Dendritic cell treated with granulocyte-macrophage colony-stimulating factor and Interleukin-4, amounts not matched to agents 40 ng/mL and 50 ng/mL, for 4 days (primary cell): ENCODE measurements at regions not wholly inside any gene's neighbourhood (a gene's known extent, or its start where the extent isn't known, plus 50 kb on each side); places are given as distances from the start of the nearest gene placed in this dataset.

Experiments used
- H3K27ac Mint-ChIP-seq: one replicate; pipeline ENCODE4 v1.8.0; 2022; ENCODE audit warnings: mild to moderate bottlenecking, mixed read lengths
- H3K27me3 Mint-ChIP-seq: one replicate; pipeline ENCODE4 v1.8.0; 2022; ENCODE audit warnings: mild to moderate bottlenecking, mixed read lengths
- H3K36me3 Mint-ChIP-seq: one replicate; pipeline ENCODE4 v1.8.0; 2022; ENCODE audit warnings: low read depth, mixed read lengths
- H3K4me1 Mint-ChIP-seq: one replicate; pipeline ENCODE4 v1.8.0; 2022; ENCODE audit warnings: low read depth, mixed read lengths
- H3K4me3 Mint-ChIP-seq: one replicate; pipeline ENCODE4 v1.8.0; 2022; ENCODE audit warnings: mild to moderate bottlenecking, moderate library complexity, mixed read lengths
- H3K9me3 Mint-ChIP-seq: one replicate; pipeline ENCODE4 v1.8.0; 2022; ENCODE audit warnings: mixed read lengths
- intact Hi-C: fragments of 100-400 bp; cut with micrococcal nuclease; formaldehyde crosslinking; loops from one replicate; pipeline ENCODE4 v1.15.0; 2022

- Mint-ChIP-seq H3K27ac (no peak overlapping the region), H3K9me3 (peaks cover 56% of the 10 kb centered on the region), H3K4me1 (no peaks in the 10 kb centered on the region), H3K36me3 (no peaks in the 10 kb centered on the region), H3K4me3 (no peak overlapping the region), H3K27me3 (no peaks in the 10 kb centered on the region)
- intact Hi-C loops: no loop called here
Measured at GRCh38 chr4:177921715-177922114, 479.5 kb upstream of the AGA start.

- no peak overlapping the region for H3K27ac Mint-ChIP-seq
- no peaks in the 10 kb centered on the region for H3K36me3 Mint-ChIP-seq
- H3K4me3 Mint-ChIP-seq: no peak overlapping the region
- H3K27me3 Mint-ChIP-seq: no peaks in the 10 kb centered on the region
- intact Hi-C loops: no loop called here
- H3K4me1 Mint-ChIP-seq: no peaks in the 10 kb centered on the region
- peaks cover 38% of the 10 kb centered on the region for H3K9me3 Mint-ChIP-seq
Measured at GRCh38 chr4:177923888-177924287, 481.7 kb upstream of the AGA start.

- intact Hi-C loops: no loop called here
- Mint-ChIP-seq H3K4me1 (no peaks in the 10 kb centered on the region), H3K27ac (no peak overlapping the region), H3K36me3 (no peaks in the 10 kb centered on the region), H3K9me3 (no peaks in the 10 kb centered on the region), H3K4me3 (no peak overlapping the region), H3K27me3 (no peaks in the 10 kb centered on the region)
Measured at GRCh38 chr4:177937041-177937440, 494.8 kb upstream of the AGA start.

- Mint-ChIP-seq H3K27ac (no peak overlapping the region), H3K36me3 (no peaks in the 10 kb centered on the region), H3K4me1 (no peaks in the 10 kb centered on the region), H3K9me3 (peaks cover 8% of the 10 kb centered on the region), H3K27me3 (no peaks in the 10 kb centered on the region), H3K4me3 (no peak overlapping the region)
- intact Hi-C loops: no loop called here
Measured at GRCh38 chr4:177938226-177938625, 496.0 kb upstream of the AGA start.

GRCh38 chr4:177945268-177945667 lies 503.0 kb upstream of the AGA start:
- H3K4me1 Mint-ChIP-seq: no peaks in the 10 kb centered on the region
- peaks cover 12% of the 10 kb centered on the region for H3K9me3 Mint-ChIP-seq
- intact Hi-C loops: no loop called here
- no peaks in the 10 kb centered on the region for H3K27me3 Mint-ChIP-seq
- no peak overlapping the region for H3K4me3 Mint-ChIP-seq
- H3K27ac Mint-ChIP-seq: no peak overlapping the region
- H3K36me3 Mint-ChIP-seq: no peaks in the 10 kb centered on the region

GRCh38 chr4:177947607-177948006 lies 505.4 kb upstream of the AGA start:
- peaks cover 16% of the 10 kb centered on the region for H3K9me3 Mint-ChIP-seq
- no peaks in the 10 kb centered on the region for H3K36me3 Mint-ChIP-seq
- no peak overlapping the region for H3K4me3 Mint-ChIP-seq
- no peak overlapping the region for H3K27ac Mint-ChIP-seq
- H3K4me1 Mint-ChIP-seq: no peaks in the 10 kb centered on the region
- intact Hi-C loops: no loop called here
- H3K27me3 Mint-ChIP-seq: no peaks in the 10 kb centered on the region

GRCh38 chr4:177948853-177949252 lies 506.6 kb upstream of the AGA start:
- Mint-ChIP-seq H3K4me1 (no peaks in the 10 kb centered on the region), H3K9me3 (peaks cover 15% of the 10 kb centered on the region), H3K4me3 (no peak overlapping the region), H3K27ac (no peak overlapping the region), H3K27me3 (no peaks in the 10 kb centered on the region), H3K36me3 (no peaks in the 10 kb centered on the region)
- intact Hi-C loops: no loop called here

- Mint-ChIP-seq H3K27me3 (no peaks in the 10 kb centered on the region), H3K4me3 (no peak overlapping the region), H3K9me3 (peaks cover 15% of the 10 kb centered on the region), H3K36me3 (no peaks in the 10 kb centered on the region), H3K4me1 (no peaks in the 10 kb centered on the region), H3K27ac (no peak overlapping the region)
- intact Hi-C loops: no loop called here
Measured at GRCh38 chr4:177951026-177951425, 508.8 kb upstream of the AGA start.

GRCh38 chr4:177952723-177953122 lies 510.5 kb upstream of the AGA start:
- H3K36me3 Mint-ChIP-seq: no peaks in the 10 kb centered on the region
- peaks cover 15% of the 10 kb centered on the region for H3K9me3 Mint-ChIP-seq
- H3K4me1 Mint-ChIP-seq: no peaks in the 10 kb centered on the region
- H3K27me3 Mint-ChIP-seq: no peaks in the 10 kb centered on the region
- H3K27ac Mint-ChIP-seq: no peak overlapping the region
- intact Hi-C loops: no loop called here
- no peak overlapping the region for H3K4me3 Mint-ChIP-seq

GRCh38 chr4:177957596-177958360 lies 515.5 kb upstream of the AGA start:
- H3K27ac Mint-ChIP-seq: no peak overlapping the region
- intact Hi-C loops: no loop called here
- H3K9me3 Mint-ChIP-seq: no peaks in the 10 kb centered on the region
- no peaks in the 10 kb centered on the region for H3K4me1 Mint-ChIP-seq
- no peaks in the 10 kb centered on the region for H3K27me3 Mint-ChIP-seq
- H3K4me3 Mint-ChIP-seq: no peak overlapping the region
- no peaks in the 10 kb centered on the region for H3K36me3 Mint-ChIP-seq

GRCh38 chr4:177960566-177960965 lies 518.3 kb upstream of the AGA start:
- intact Hi-C loops: no loop called here
- Mint-ChIP-seq H3K9me3 (no peaks in the 10 kb centered on the region), H3K4me1 (no peaks in the 10 kb centered on the region), H3K27me3 (no peaks in the 10 kb centered on the region), H3K4me3 (no peak overlapping the region), H3K36me3 (no peaks in the 10 kb centered on the region), H3K27ac (no peak overlapping the region)

- H3K4me1 Mint-ChIP-seq: no peaks in the 10 kb centered on the region
- peaks cover 7% of the 10 kb centered on the region for H3K9me3 Mint-ChIP-seq
Measured at GRCh38 chr4:177961761-177962380, 519.6 kb upstream of the AGA start.

GRCh38 chr4:177964061-177964460 lies 521.8 kb upstream of the AGA start:
- Mint-ChIP-seq H3K27me3 (no peaks in the 10 kb centered on the region), H3K36me3 (no peaks in the 10 kb centered on the region), H3K4me1 (no peaks in the 10 kb centered on the region), H3K27ac (no peak overlapping the region), H3K9me3 (peaks cover 7% of the 10 kb centered on the region), H3K4me3 (no peak overlapping the region)
- intact Hi-C loops: no loop called here

More at GRCh38 chr4:177961761-177962380, 519.6 kb upstream of the AGA start:
- H3K36me3 Mint-ChIP-seq: no peaks in the 10 kb centered on the region
- intact Hi-C loops: no loop called here
- no peak overlapping the region for H3K4me3 Mint-ChIP-seq
- H3K27me3 Mint-ChIP-seq: no peaks in the 10 kb centered on the region
- no peak overlapping the region for H3K27ac Mint-ChIP-seq

GRCh38 chr4:177964693-177965168 lies 522.5 kb upstream of the AGA start:
- intact Hi-C loops: no loop called here
- Mint-ChIP-seq H3K27ac (no peak overlapping the region), H3K36me3 (no peaks in the 10 kb centered on the region), H3K27me3 (no peaks in the 10 kb centered on the region), H3K4me1 (no peaks in the 10 kb centered on the region), H3K9me3 (peaks cover 7% of the 10 kb centered on the region), H3K4me3 (no peak overlapping the region)

- no peaks in the 10 kb centered on the region for H3K4me1 Mint-ChIP-seq
- H3K4me3 Mint-ChIP-seq: no peak overlapping the region
- no peak overlapping the region for H3K27ac Mint-ChIP-seq
- H3K36me3 Mint-ChIP-seq: no peaks in the 10 kb centered on the region
- intact Hi-C loops: no loop called here
- peaks cover 7% of the 10 kb centered on the region for H3K9me3 Mint-ChIP-seq
- no peaks in the 10 kb centered on the region for H3K27me3 Mint-ChIP-seq
Measured at GRCh38 chr4:177967328-177967727, 525.1 kb upstream of the AGA start.
